ENCODE measurements at regions not wholly inside any gene's neighbourhood (a gene's known extent, or its start where the extent isn't known, plus 50 kb on each side); places are given as distances from the start of the nearest gene placed in this dataset.

- TF ChIP-seq, protein P1, sequence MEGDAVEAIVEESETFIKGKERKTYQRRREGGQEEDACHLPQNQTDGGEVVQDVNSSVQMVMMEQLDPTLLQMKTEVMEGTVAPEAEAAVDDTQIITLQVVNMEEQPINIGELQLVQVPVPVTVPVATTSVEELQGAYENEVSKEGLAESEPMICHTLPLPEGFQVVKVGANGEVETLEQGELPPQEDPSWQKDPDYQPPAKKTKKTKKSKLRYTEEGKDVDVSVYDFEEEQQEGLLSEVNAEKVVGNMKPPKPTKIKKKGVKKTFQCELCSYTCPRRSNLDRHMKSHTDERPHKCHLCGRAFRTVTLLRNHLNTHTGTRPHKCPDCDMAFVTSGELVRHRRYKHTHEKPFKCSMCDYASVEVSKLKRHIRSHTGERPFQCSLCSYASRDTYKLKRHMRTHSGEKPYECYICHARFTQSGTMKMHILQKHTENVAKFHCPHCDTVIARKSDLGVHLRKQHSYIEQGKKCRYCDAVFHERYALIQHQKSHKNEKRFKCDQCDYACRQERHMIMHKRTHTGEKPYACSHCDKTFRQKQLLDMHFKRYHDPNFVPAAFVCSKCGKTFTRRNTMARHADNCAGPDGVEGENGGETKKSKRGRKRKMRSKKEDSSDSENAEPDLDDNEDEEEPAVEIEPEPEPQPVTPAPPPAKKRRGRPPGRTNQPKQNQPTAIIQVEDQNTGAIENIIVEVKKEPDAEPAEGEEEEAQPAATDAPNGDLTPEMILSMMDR (IDR thresholded peaks at IDR 0.05; ENCODE audit: poor library complexity), result no peak
- no peak for TF ChIP-seq EZH2phosphoT487 (IDR thresholded peaks at IDR 0.05; ENCODE audit: low read depth, severe bottlenecking, unreplicated experiment)
- no peak for TF ChIP-seq EZH2 (IDR thresholded peaks at IDR 0.05; ENCODE audit: borderline replicate concordance)
Measured at GRCh38 chr14:97198813-97199212, 401.6 kb downstream of the VRK1 start.
